Activated CD4-positive, CD25-positive, alpha-beta regulatory T cell treated with anti-CD3 and anti-CD28 coated beads, Interleukin-2, amount 50 U/mL, for 16 hours (primary cell): ENCODE measurements at regions not wholly inside any gene's neighbourhood (a gene's known extent, or its start where the extent isn't known, plus 50 kb on each side); places are given as distances from the start of the nearest gene placed in this dataset.
"Not testable (repeated sequence)": the region's sequence is repeated elsewhere in the genome, so short reads cannot be mapped to it uniquely, and the experiment has no call there.

Source experiments
- DNase-seq: peaks from one replicate; pipeline ENCODE4 v3.0.0-alpha.2; 2020; ENCODE audit warnings: low read depth, low spot score

DNA sequence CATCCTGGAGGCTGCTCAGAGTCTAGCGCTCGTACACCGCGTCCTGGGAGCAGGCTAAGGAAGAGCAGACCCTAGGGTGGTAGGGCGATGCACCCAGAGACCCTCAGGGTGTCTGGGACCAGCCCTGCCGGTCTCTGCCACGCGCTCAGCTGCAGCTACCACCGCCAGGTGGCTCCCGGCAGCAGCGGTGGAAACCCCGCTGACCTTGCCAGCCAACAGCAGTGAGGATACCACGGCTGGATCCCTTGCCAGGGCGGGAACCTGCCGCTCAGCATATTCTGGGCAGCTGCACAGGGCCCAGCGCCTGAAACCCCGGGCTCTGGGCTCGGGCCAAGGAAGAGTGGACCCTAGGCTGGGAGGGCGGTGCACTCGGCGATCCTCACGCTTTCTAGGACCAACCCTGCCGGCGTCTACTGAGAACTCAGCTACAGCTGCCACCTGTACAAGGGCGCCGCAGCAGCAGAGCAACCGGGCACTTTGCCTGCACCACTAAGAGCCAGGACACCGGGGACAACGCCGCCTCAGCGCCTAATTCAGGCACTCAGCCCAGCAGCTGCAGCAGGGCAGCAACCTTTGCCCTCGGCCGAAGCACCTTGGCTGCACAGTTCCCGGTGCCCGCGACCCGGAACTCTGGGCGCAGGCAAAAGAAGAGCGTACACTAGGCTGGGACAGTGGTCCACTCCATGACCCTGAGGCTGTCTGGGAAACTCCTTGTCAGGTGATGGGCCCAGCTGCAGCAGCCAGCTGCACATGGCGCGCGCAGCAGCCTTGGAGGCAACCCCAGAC, 80.8 kb downstream of the POTEB2 start:
- DNase-seq: not testable (repeated sequence)

DNA sequence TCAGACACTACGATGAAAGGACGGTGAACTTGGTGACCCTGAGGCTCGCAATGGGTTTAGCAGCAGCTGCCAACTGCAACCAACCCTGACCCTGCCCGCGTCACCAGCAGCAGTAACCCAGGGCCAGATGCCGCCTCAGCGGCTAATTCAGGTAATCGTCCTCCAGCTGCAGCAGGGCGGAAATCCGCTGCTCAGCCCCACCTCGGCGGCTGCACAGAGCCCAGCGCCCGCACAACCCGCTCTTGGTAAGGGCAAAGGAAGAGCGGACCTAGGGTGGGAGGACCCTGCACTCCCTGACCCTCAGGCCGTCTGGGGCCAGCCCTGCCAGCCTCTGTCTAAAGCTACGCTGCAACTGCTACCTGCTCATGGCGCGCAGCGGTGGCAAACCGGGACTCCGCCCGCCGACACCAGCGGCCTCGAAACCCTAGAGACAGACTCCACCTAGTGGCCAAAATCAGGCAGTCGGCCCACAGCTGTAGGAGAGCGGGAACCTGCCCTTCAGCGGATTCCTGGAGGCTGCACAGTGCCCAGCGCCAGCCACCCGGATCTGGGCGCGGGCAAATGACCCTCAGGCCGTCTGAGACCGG, 82.4 kb downstream of the POTEB2 start:
- DNase-seq: not testable (repeated sequence)

DNA sequence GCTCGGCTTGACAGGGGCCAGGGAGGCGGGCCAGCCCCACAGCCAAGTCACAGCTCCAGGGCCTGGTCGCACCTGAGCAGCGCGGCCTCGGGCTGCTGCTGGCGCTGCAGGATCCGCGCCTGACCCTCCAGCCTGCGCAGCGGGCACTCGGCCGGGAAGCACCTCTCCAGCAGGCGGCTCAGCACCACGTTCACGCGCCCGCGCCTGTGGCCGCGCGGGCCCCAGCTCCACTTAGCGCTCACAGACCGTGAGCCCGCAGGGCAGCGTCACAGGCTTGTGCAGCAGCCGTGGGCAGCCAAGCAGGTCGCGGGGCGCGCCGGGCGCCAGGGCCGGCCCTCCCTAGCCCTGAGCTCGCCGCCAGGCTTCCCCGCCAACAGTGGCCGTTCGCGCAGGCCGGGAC, 90.7 kb downstream of the POTEB2 start:
- DNase-seq: not testable (repeated sequence)

DNA sequence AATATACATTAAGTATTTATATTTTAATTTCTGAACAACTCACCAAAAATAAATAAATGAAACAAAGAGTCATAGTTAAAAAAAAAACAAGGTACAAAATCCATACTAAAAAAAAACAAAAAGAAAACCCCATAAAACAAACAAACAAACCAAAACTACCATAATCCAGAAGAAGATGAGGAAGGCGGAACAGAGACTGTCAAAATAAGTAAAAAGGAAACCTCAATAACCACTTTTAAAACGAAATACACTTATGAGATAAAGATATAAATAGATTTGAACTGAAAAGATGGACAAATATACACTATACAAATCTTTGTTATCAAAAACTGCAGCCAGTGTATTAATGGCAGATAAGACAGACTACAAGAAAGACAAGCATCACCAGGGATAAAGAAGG, 98.2 kb downstream of the POTEB2 start:
- DNase-seq: not testable (repeated sequence)

DNA sequence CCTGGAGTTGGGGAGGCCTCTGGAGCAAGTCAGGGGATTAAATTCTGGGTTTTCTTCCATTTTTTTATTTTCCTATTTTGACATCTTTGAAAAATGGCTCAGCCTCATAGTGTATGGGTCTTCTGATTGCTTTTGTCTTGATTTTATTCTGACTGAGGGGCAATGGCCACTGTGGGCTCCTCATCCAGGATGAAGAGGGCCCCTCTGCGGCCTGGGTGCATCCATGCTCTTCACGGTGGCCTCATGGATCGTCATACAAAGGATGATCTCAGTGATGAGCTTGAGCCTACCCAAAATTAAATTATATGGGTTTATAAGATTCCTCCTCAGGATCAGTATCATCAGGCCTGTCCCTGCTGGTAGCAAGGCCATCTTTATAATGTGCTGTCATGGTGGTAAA, 103.7 kb downstream of the POTEB2 start:
- not testable (repeated sequence) for DNase-seq

DNA sequence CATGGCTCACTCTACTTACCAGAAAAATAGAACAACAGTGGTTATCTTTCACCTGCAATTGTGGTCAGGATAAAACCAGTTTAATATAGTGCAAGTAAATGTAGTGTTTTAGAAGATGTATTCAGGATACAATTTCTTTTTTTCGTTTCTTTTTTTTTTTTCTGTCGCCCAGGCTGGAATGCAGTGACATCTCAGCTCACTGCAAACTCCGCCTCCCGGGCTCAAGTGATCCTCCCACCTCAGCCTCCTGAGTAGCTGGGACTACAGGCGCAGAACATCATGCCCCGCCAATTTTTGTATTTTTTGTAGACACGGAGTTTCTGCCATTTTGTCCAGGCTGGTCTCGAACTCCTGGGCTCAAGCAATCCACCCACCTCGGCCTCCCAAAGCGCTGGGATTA, 109.7 kb downstream of the POTEB2 start:
- DNase-seq: not testable (repeated sequence)

DNA sequence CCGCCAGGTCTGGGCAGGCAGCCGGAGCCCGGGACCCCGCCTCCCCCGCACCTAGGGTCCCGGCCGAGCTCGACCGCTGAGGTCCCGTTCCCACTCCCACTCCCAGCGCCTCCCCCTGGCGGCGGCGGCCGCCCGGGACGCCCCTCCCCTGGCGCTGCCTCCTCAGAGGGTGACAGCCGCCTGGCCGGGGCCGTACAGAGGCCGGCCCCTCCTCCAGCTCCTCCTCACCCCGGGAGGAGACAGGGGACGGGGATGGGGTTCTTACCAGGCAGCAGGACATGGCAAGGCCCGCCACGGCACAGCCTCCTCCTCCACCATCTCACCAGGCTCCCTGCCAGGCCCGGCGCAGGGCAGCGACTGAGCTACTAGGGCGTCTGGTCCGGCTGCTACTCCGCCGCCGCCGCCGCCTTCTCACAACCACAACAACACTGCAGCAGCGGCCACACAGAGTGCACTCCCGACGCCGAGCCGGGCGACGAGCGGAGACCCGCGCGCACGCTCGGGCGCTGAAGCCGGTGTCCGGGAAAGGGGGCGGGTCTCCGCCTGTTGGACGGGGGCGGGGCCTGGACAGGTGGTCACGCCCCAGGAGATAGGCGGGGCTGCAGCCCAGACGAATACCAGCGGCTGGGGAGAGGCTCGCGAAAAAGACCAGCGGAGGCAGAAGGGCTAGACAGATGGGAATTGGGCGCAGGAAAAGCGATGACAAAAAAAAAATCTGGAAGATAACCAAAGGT, 110.3 kb downstream of the POTEB2 start:
- DNase-seq: peak; percentile 18

DNA sequence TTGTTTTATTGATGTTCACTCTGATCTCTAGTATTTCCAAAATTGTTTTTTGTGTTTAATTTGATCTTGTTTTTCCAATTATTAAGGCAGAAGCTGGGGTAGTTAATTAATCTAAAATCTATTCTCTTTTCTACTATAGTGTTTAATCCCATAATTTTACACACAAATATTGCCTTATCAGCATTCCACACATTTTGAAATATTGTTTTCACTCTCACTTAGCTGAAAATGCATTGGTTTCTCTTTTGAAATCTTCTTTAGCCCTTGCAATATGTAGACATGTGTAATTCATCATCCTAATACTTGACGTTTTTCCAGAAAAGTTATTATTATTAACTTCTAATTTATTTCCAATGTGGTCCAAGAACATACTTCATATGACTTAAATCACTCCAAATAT, 132.6 kb downstream of the POTEB2 start:
- not testable (repeated sequence) for DNase-seq
